Right ventricle myocardium superior (tissue), 1 donor: ENCODE measurements at regions not wholly inside any gene's neighbourhood (a gene's known extent, or its start where the extent isn't known, plus 50 kb on each side); places are given as distances from the start of the nearest gene placed in this dataset.
A peak's percentile ranks its signal among the peaks of the same experiment; 100 is the strongest.
"Not testable (repeated sequence)": the region's sequence is repeated elsewhere in the genome, so short reads cannot be mapped to it uniquely, and the experiment has no call there.

ENCODE experiments used
- ATAC-seq: fragments of 200-7000 bp; cut with Tn5 transposase; one replicate; pipeline ENCODE4 v1.9.1; 2020; ENCODE audit warnings: mild to moderate bottlenecking; ENCODE audit not compliant: poor library complexity
- DNase-seq: peaks from one replicate; pipeline ENCODE4 v3.0.0-alpha.2; 2020
- intact Hi-C: fragments of 100-400 bp; cut with DNase I; formaldehyde crosslinking; loops from one replicate; pipeline ENCODE4 v1.11.2; 2022
- donor health status: DM: no; HTN: yes; CAD: no; lungs with severe emphysema.

GRCh38 chr9:81313877-81314276 lies 375.5 kb downstream of the TLE1 start:
- no peak for ATAC-seq

DNA sequence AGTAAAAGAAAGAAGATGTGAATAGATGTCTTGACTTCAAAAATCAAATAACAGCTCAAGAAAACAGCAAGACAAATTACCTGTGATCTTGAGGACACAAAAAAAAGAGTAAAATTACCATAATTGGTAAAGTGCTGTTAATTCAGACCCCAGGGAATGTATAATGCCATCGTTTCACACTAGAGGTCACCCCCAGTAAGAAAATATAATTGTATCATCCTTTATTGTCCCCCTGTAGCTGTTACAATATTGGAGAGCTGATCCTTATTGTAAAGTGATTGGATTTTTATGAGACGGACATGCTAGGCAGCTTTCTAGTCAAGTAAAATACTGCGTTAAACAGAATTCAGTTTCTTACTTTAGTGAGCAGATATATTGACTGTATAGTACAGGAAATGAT lies 377.0 kb downstream of the TLE1 start:
- ATAC-seq (no peak), DNase-seq (no peak)
- intact Hi-C loops, result no loop called here

More at GRCh38 chr9:81313877-81314276, 375.5 kb downstream of the TLE1 start:
- intact Hi-C loops, result no loop called here
- no peak for DNase-seq

DNA sequence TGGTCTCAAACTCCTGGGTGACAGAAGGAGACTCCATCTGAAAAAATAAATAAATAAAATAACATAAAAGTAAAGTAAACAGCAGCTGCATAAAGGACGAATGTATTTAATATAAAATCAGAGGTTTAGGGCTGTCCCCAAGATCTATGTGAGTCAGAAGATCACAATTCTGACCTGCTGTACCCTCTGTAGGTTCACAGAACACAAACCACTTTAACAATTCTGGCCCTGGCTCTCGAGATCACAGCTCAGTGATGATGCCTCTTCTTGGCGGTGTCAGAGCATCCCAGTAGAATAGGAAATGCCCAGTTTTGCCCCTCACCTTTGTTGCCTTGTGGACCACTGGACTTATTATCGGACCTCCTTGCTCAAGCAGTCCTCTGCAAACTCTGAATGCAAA lies 380.9 kb downstream of the TLE1 start:
- intact Hi-C loops, result no loop called here
- ATAC-seq, result no peak
- DNase-seq, result no peak

GRCh38 chr9:81307791-81308190 lies 381.6 kb downstream of the TLE1 start:
- DNase-seq, intact Hi-C loops, ATAC-seq: not testable (repeated sequence)

GRCh38 chr9:81305561-81306182 lies 383.7 kb downstream of the TLE1 start:
- ATAC-seq, result no peak
- intact Hi-C loops, result no loop called here
- DNase-seq, result no peak

DNA sequence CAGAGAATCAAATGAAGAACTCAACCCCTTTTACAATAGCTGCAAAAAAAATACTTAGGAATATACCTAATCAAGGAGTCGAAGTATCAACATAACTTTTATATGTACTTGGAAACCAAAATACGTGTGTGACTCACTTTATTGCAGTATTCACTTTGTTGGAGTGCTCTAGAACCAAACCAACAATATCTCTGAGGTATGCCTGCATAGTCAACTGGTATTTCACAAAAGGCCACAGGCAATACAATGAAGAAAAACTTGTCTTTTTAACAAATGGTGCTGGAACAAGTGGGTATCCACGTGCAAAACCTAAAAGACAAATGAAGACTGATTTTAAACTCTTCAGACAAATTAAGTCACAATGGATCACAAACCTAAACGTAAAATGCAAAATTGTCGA lies 385.7 kb downstream of the TLE1 start:
- no peak for DNase-seq
- intact Hi-C loops, result no loop called here
- ATAC-seq, result no peak

GRCh38 chr9:81293651-81294050 lies 395.7 kb downstream of the TLE1 start:
- DNase-seq (no peak), ATAC-seq (no peak)
- intact Hi-C loops, result no loop called here

- intact Hi-C loops, result no loop called here
- ATAC-seq (no peak), DNase-seq (no peak)
These were observed 397.1 kb downstream of the TLE1 start for GRCh38 chr9:81292056-81292805.

GRCh38 chr9:81289622-81290021 lies 399.7 kb downstream of the TLE1 start:
- DNase-seq (no peak), ATAC-seq (no peak)
- intact Hi-C loops, result no loop called here

DNA sequence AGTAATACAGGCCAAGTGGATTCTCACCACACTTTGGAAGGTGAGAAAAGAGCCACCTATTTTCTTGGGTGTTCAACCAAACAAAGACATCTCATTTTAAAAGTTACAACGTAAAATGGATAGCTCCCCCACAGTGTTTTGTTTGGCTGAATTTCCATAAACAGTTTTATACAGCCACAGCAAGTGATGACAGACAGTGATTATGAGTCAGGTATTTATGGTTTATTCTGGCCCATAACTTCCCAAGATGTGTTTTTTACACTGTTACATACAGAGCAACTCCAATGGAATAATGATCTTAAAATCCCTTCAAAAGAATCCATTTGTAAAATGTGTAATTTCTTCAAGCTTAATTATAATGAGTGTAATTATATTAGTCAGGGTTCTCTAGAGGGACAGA lies 421.3 kb downstream of the TLE1 start:
- intact Hi-C loops, result no loop called here
- DNase-seq (no peak), ATAC-seq (no peak)

DNA sequence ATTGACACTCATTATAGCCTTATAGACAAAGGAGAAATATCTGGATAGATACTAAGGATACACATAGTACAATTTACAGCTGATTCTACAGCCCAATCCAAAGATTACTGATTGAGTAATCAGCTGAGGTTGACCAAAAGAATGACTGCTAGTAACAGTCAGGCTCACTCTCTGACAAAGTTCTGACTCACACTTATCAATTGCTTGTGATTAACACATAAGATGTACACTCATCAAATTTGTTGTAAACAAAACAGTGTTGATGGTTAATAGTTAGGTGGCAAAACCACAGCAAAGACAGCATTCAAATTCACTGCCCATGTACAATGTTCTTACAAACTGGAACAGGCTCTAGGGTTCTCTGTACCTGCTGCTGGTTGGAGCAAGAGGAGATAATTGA lies 422.7 kb downstream of the TLE1 start:
- ATAC-seq (no peak), DNase-seq (no peak)
- intact Hi-C loops, result no loop called here

DNA sequence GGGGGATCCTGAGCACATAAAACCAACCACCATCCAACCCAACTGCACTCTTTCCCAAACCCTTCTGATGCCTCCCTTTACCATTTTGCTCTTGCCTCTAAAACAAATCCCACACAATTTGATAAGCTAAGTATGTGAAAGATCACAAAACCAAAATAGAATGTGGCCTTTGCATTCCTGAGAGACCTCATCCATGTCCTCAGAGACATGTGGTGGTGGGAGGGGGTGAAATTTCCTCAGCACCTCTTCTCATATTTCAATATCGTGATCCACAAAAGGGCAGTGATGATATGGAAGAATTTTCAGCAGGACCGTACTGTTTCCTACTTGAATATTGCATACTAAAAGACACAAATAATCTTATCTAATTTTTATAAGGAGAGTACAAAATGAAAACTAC lies 423.3 kb downstream of the TLE1 start:
- intact Hi-C loops, result no loop called here
- no peak for DNase-seq
- no peak for ATAC-seq

DNA sequence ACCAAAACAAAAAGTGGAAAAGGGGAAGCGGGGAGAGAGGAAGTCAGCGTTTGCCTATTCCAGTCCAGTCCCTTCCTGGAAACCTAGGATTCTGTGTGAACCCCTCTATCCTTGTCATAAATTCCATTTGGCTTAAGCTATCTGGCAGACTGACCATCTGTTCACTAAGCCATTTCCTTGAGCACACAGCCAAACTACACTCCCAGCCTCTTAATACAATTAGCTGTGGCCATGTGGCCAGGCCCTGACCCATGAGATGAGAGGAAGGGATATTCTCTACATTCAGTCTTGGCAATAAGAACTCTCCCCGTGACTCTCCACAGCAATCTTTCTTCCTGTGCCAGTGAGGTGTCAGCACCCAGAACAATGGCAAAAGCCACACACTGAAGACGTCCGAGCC lies 424.8 kb downstream of the TLE1 start:
- ATAC-seq (peak; percentile 45), DNase-seq (no peak)
- intact Hi-C loops, result no loop called here

DNA sequence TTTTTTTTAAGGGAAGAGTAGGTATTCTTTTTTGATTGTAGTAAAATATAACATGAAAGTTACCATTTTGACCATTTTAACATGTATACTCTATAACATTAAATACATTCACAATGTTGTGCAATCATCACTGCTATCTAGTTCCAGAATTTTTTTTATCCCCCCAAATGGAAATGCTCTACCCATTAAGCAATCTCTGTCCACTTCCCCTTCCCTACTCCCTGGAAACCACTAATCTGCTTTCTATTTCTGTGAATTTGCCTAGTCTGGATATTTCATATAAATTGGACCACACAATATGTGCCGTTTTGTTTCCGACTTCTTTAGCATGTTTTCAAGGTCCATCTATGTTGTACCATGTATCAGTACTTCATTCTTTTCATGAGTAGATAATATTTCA lies 429.5 kb downstream of the TLE1 start:
- DNase-seq (no peak), ATAC-seq (no peak)
- intact Hi-C loops, result no loop called here

DNA sequence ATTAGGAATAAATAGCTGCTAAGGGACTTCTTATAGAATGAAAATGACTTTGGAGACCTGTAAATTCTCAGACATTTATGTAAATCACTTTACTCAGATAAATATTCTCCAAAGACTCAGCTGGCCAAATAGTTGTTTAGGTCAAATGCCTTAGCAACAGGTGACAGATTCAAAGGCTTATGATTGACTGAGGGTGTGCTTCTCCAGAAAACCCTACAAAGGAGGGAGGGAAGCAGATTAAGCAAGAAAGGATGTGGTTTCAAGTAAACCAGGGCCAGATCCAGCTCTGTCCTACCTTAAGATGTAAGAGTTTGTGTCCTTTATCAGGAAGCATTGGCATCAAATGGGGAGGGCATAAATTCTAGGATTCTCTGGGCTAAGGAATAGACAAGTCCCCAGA lies 433.0 kb downstream of the TLE1 start:
- DNase-seq, result no peak
- ATAC-seq, result no peak
- intact Hi-C loops, result no loop called here

DNA sequence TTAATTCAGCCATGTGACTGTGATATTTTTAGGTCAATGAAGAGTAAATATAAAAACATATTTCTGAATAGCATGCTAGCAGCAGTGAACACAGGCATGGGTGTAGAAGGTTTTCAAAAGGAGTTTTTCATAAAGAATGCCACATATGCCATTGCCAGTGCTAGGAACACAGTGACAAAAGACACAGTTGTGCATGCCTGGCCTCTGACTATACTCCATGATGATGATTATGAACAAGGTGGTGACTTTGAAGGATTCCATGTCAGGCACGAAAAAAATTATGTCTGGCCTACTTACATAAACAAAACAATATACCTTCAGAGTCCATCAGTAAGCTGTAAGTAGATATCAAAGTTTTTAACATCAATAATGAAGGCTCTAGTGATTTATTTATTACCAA lies 438.7 kb downstream of the TLE1 start:
- no peak for ATAC-seq
- no peak for DNase-seq
- intact Hi-C loops, result no loop called here

- no peak for ATAC-seq
- intact Hi-C loops, result no loop called here
- no peak for DNase-seq
These were observed 439.3 kb downstream of the TLE1 start for GRCh38 chr9:81250041-81250440.

DNA sequence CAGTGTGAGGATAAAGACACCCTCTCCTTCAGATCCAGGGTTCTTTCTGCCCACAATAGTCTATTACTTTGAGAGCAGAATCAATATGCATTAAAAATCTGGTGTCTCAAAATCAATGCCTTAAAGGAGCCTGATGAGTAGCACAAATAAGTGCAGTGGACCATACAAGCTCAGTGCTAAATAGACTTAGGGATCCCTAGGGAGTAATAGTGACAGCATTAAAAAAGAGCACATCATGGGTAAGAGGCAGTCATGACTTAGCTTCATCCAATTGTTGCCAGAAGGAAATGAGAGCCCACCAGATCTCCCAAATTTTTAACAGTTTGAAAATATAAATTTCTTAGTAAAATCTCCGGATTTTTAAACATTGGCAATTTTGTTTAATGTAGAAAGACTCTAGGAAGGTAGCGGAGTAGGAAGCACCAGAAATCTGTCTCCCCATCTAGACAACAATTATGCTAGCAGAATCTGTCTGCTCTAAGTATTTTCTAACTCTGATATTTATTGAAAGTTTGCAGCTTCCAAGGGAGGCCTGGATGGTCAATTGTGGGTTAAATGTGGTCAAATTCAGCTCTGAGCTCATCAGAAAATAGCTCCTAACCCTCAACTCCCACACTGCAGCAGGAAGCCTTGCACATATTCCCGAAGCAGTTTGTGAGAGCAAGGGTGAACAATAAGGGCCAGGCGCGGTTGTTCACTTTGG lies 443.9 kb downstream of the TLE1 start:
- no peak for DNase-seq
- no peak for ATAC-seq
- intact Hi-C loops, result no loop called here

GRCh38 chr9:81244631-81245030 lies 444.7 kb downstream of the TLE1 start:
- ATAC-seq (no peak), DNase-seq (no peak)
- intact Hi-C loops, result no loop called here

DNA sequence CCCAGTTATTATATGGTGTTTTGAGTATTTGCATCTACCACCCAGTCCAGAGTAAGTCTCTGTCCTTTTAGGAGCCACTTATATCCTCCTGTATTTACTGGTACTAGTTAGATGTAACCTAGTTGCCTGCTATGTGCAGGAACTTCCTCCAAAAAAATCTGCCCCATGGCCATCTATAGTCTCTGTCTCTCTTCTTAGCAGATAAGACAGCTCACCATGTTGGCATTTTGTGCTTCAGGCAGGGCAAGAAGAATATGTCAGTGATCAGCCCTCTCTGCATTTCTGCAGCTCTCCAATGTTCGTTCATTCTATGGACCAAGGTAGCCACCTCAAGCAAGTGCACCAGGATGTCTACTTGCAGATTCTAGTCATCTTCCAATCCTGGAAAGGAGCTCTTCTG lies 446.5 kb downstream of the TLE1 start:
- ATAC-seq (no peak), DNase-seq (no peak)
- intact Hi-C loops, result no loop called here
